Endodermal cell (in vitro differentiated cells): ENCODE measurements at regions not wholly inside any gene's neighbourhood (a gene's known extent, or its start where the extent isn't known, plus 50 kb on each side); places are given as distances from the start of the nearest gene placed in this dataset.

Source experiments
- DNase-seq: peaks from one replicate; pipeline ENCODE4 v3.0.0-alpha.2; 2017
- H3K27ac ChIP-seq: 2 replicates; pipeline ENCODE4 v1.5.1; 2013; ENCODE audit warnings: mild to moderate bottlenecking, low read depth, low read length, moderate library complexity
- H3K27me3 ChIP-seq: 2 replicates; pipeline ENCODE4 v1.6.1; 2013; ENCODE audit warnings: mild to moderate bottlenecking, low read length, moderate library complexity; ENCODE audit not compliant: insufficient read depth, control insufficient read depth, poor library complexity, severe bottlenecking
- H3K36me3 ChIP-seq: 2 replicates; pipeline ENCODE4 v1.7.0; 2013; ENCODE audit warnings: mild to moderate bottlenecking, low read length, moderate library complexity; ENCODE audit not compliant: control insufficient read depth, insufficient read depth
- H3K4me1 ChIP-seq: one replicate; pipeline ENCODE4 v1.7.0; 2013; ENCODE audit warnings: low read length; ENCODE audit not compliant: control insufficient read depth, insufficient read depth
- H3K4me3 ChIP-seq: 2 replicates; pipeline ENCODE4 v1.5.1; 2013; ENCODE audit warnings: mild to moderate bottlenecking, low read length, moderate library complexity
- H3K9ac ChIP-seq: 2 replicates; pipeline ENCODE4 v1.6.1; 2013; ENCODE audit warnings: mild to moderate bottlenecking, low read length, moderate library complexity; ENCODE audit not compliant: poor library complexity, severe bottlenecking; ENCODE audit errors: extremely low read depth
- H3K9me3 ChIP-seq: 2 replicates; pipeline ENCODE4 v1.6.1; 2013; ENCODE audit warnings: mild to moderate bottlenecking, low read length, moderate library complexity; ENCODE audit not compliant: control insufficient read depth
- H3K27ac Mint-ChIP-seq: 2 replicates; pipeline ENCODE4 v1.8.0; 2020; ENCODE audit warnings: mixed read lengths
- H3K27me3 Mint-ChIP-seq: 2 replicates; pipeline ENCODE4 v1.8.0; 2021; ENCODE audit warnings: mild to moderate bottlenecking, mixed read lengths; ENCODE audit not compliant: insufficient read depth
- H3K36me3 Mint-ChIP-seq: 2 replicates; pipeline ENCODE4 v1.8.0; 2020; ENCODE audit warnings: low read depth, mixed read lengths
- H3K4me1 Mint-ChIP-seq: 2 replicates; pipeline ENCODE4 v1.8.0; 2020; ENCODE audit warnings: mixed read lengths
- H3K4me3 Mint-ChIP-seq: 2 replicates; pipeline ENCODE4 v1.8.0; 2020; ENCODE audit warnings: mild to moderate bottlenecking, moderate library complexity, mixed read lengths
- H3K9me3 Mint-ChIP-seq: 2 replicates; pipeline ENCODE4 v1.8.0; 2020; ENCODE audit warnings: mild to moderate bottlenecking, mixed read lengths
- WGBS, 2 experiments: methylation state at CpG; one replicate each; pipeline versions ENCODE4 v1.1.5 to v1.1.7; 2013; ENCODE audit warnings: missing lambda C conversion rate in 2 of 2, mixed read lengths in 1 of 2; ENCODE audit not compliant: insufficient coverage in 1 of 2, insufficient read length in 1 of 2; 5-methylcytosine and 5-hydroxymethylcytosine counted together
- TF ChIP-seq, protein P1 (sequence below): fragments of 200-600 bp; sonication (generic); conservative IDR thresholded peaks from 2 replicates; pipeline ENCODE4 v1.5.0; 2021; ENCODE audit warnings: antibody characterized with exemption, mild to moderate bottlenecking

DNA sequence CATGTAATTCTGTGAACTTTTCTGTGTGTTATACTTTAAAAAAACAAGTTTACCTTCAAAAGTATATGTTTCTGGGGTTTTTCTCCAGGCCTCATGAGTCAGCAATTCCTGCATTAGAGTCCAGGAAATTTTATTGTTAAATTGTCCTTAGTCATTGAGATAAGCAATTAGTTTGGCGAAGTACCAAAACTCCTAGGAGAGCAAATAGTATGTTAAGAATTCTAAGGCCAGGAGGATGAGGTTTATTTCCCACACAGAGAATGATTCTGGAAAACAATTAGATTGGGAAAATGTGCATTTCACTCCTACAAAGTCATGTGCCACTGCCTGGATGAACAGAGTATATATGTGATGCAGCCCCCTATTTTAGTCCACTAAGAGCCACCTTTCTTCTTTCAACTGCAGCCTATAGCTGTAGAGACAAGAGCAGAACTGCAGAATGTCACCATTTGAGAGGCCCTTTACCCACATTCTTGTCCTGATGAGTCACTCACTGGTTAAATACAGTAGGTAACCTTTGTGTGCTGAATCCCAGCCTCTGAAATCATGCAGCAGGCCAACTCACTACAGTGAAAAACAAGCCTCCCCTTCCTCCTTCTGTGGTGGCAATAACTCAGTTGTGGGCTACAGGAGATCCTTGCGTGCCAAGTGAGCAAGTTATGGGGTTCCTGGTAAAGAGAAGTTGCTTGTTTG lies 452.8 kb upstream of the THBS1 start:
- WGBS, 2 experiments, result 82 to 100% methylated on average over 1 to 2 of the region's 2 CpGs
- peak; percentile 69 for DNase-seq
- TF ChIP-seq, protein P1, sequence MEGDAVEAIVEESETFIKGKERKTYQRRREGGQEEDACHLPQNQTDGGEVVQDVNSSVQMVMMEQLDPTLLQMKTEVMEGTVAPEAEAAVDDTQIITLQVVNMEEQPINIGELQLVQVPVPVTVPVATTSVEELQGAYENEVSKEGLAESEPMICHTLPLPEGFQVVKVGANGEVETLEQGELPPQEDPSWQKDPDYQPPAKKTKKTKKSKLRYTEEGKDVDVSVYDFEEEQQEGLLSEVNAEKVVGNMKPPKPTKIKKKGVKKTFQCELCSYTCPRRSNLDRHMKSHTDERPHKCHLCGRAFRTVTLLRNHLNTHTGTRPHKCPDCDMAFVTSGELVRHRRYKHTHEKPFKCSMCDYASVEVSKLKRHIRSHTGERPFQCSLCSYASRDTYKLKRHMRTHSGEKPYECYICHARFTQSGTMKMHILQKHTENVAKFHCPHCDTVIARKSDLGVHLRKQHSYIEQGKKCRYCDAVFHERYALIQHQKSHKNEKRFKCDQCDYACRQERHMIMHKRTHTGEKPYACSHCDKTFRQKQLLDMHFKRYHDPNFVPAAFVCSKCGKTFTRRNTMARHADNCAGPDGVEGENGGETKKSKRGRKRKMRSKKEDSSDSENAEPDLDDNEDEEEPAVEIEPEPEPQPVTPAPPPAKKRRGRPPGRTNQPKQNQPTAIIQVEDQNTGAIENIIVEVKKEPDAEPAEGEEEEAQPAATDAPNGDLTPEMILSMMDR, result no peak
- Histone ChIP-seq H3K27ac (no peak overlapping the region), H3K36me3 (no peaks in the 10 kb centered on the region), H3K27me3 (no peaks in the 10 kb centered on the region), H3K4me3 (no peak overlapping the region), H3K9me3 (no peaks in the 10 kb centered on the region), H3K4me1 (no peaks in the 10 kb centered on the region), H3K9ac (no peak overlapping the region)
- Mint-ChIP-seq H3K4me3 (no peak overlapping the region), H3K27ac (peak overlapping the region; percentile 84), H3K36me3 (no peaks in the 10 kb centered on the region), H3K27me3 (no peaks in the 10 kb centered on the region), H3K4me1 (peaks cover 10% of the 10 kb centered on the region), H3K9me3 (no peaks in the 10 kb centered on the region)

GRCh38 chr15:39128746-39129145 lies 452.1 kb upstream of the THBS1 start:
- Histone ChIP-seq H3K27me3 (no peaks in the 10 kb centered on the region), H3K4me1 (no peaks in the 10 kb centered on the region), H3K27ac (no peak overlapping the region), H3K9ac (no peak overlapping the region), H3K36me3 (no peaks in the 10 kb centered on the region), H3K4me3 (no peak overlapping the region), H3K9me3 (no peaks in the 10 kb centered on the region)
- TF ChIP-seq, protein P1, result no peak
- WGBS, 2 experiments, result 80% methylated on average over 2 of the region's 2 CpGs; no CpG with 5 or more reads in 1 of the 2 experiments
- Mint-ChIP-seq H3K27me3 (no peaks in the 10 kb centered on the region), H3K36me3 (no peaks in the 10 kb centered on the region), H3K27ac (peak overlapping the region; percentile 42), H3K4me1 (peaks cover 10% of the 10 kb centered on the region), H3K4me3 (no peak overlapping the region), H3K9me3 (no peaks in the 10 kb centered on the region)
- no peak for DNase-seq

DNA sequence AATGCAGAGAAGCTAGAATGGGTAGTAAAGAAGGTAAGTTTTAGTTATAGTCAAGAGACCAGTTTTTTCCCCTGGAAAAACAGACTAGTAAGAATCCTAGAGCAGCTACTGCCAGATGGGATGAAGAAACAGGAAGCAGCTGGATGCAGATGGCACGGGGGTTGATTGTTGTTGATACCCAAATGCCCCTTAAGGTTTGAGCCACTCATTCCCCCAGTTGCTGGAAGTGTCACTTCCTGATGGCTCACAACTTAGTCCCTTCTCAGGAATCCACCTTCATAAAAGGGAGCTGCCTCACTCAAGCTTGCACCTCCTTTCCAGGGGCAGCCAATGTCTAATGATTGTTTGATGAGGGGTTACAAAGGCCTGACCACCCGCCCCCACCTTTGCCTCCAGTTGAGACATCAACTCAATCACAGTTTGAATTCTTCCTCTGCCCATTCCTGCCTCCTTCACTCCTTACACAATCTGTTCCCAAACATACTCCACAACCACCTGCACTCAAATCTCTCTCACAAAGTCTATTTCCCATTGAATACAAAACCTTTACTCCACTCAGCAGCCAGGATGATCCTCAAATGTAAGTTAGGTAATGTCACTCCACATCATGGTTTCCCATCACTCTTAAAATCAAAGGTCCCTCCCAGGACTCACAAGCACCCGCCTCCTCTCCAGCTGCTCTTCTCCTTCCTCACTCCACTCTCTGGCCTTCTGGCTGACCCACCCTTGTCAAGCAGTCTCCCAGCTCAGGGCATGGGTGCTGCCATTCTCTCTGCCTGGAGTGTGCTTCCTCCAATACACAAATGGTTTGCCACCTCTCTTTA lies 450.1 kb upstream of the THBS1 start:
- H3K27me3 ChIP-seq, result no peaks in the 10 kb centered on the region
- H3K27ac ChIP-seq, result no peak overlapping the region
- H3K36me3 ChIP-seq, result no peaks in the 10 kb centered on the region
- Mint-ChIP-seq H3K36me3 (no peaks in the 10 kb centered on the region), H3K9me3 (no peaks in the 10 kb centered on the region), H3K4me1 (peaks cover 10% of the 10 kb centered on the region), H3K4me3 (no peak overlapping the region), H3K27ac (no peak overlapping the region), H3K27me3 (no peaks in the 10 kb centered on the region)
- no peak overlapping the region for H3K4me3 ChIP-seq
- no peak overlapping the region for H3K9ac ChIP-seq
- no peak for DNase-seq
- no peaks in the 10 kb centered on the region for H3K4me1 ChIP-seq
- WGBS, 2 experiments, result 91% methylated on average over 3 of the region's 3 CpGs; no CpG with 5 or more reads in 1 of the 2 experiments
- TF ChIP-seq, protein P1, result no peak
- H3K9me3 ChIP-seq, result no peaks in the 10 kb centered on the region
